ENCODE measurements at regions not wholly inside any gene's neighbourhood (a gene's known extent, or its start where the extent isn't known, plus 50 kb on each side); places are given as distances from the start of the nearest gene placed in this dataset.
"Not testable (repeated sequence)": the region's sequence is repeated elsewhere in the genome, so short reads cannot be mapped to it uniquely, and the experiment has no call there.

DNA sequence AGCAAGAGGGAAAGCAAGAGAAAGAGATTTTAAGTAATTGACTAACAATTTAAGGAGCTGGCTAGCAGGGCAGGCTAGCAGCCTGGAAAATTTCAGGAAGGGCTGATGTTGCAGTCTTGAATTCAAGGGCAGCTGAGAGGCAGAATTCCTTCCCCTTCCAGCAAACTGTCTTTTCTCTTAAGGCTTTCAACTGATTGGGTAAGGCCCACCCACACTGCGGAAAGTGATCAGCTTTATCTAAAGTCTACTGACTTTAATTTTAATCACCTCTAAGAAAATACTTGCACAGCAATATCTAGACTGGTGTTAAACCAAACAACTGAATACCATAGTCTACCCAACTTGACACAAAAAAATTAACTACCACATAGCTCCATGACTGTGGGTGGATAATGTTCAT lies 303.9 kb downstream of the FZD1 start:
- DNase-seq (ENCODE audit: low spot score): no peak

DNA sequence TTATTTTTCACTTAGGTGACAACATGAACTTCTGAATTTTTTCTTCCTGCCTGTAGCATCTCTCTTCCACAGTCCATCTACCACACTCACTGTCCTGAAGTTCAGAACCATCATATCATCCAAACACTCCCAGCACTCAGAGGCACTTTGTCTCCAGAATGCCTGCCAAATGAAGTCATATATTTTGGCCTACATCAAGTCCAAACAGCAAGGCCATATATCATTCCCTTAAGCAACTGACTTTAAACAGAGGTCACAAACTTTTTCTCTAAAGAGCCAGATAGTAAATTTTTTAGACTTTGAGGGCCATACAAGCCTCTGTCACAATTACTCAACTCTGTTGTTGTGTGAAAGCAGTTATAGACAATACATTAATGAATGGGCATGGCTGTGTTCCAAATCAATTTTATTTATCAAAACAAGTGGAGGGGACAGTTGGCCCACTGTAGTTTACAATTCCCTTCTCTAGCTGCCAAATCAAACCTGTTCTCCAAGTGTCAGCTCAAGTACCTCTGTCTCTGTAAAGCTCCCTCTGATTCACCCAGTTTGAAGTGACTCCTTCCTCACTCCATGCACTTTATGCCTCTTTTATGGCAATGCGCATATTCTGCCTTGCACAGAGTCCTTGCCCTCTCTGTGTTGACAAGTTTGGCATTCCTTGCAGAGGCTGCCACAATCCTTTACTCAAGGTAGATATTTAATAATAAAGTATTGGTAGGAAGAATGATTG lies 305.7 kb downstream of the FZD1 start:
- no peak for DNase-seq (ENCODE audit: low spot score)

DNA sequence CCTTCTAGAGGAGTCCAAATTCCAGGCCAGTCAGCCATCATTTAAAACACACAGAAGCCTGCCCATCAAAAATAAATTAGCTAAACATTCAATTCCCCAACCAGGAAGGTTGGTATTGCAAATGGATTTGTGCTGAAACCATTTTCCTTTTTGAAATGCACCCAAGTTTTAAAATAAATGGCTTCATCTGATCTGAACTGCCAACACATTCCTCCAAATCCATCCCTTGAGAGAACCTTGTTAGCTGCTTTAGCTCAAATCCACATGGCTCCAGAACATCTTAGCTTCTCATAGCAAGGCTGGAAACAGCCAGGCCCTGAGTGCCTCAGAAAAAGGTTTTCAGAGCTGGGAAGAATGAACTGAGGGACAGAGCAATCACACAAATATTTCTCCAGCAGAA lies 306.3 kb downstream of the FZD1 start:
- no peak for DNase-seq (ENCODE audit: low spot score)

DNA sequence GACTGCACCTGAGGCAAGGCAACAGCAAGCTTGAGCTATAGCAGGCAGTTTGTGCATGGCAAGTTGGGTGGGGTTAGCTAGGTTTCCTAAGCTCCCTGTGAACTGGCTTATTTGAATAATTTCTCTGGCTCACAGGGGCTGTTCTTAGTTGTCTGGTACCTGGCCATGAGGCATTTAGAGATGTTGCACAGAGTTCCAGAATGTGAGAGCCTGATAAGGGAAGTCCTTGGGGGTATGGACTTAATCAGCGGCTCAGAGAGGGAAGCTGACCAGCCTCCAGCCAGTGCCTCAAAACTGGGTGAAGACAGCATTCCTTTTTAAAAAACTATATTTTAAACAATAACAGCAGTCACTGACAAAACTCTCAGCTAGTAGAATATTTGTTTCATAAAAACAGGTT lies 307.4 kb downstream of the FZD1 start:
- DNase-seq (ENCODE audit: low spot score): no peak

DNA sequence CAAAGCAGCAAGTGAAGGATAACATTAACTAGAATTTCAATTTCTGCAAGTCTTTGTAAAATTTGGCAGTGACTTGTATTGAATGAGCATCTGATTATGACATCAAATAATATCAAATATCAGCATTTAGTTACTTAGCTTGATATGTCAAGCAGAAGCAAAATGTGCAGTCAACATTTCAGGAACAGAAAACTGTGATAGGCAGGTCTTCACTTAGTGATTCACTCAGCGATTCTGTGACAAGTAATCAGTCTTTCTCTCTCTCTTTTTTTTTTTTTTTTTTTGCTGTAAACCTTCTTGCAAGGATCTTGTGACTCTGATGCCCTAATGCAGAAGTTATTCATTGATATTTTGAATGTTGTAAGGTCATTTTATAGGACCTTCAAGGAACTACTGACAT lies 307.1 kb downstream of the MTERF1 start:
- no peak for DNase-seq (ENCODE audit: low spot score)

DNA sequence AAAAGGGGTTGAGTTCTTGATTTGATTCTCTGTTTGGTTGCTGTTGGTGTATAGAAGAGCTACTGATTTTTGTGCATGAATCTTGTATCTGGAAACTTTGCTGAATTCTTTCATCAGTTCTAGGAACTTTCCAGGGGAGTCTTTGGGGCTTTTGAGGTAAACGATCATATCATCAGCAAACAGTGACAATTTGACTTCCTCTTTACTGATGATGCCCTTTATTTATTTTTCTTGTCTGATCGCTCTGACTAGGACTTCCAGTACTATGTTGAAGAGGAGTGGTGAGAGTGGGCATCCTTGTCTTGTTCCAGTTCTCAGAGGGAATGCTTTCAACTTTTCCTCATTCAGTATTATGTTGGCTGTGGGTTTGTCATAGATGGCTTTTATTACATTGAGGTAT lies 304.0 kb downstream of the MTERF1 start:
- not testable (repeated sequence) for DNase-seq (ENCODE audit: low spot score)

DNA sequence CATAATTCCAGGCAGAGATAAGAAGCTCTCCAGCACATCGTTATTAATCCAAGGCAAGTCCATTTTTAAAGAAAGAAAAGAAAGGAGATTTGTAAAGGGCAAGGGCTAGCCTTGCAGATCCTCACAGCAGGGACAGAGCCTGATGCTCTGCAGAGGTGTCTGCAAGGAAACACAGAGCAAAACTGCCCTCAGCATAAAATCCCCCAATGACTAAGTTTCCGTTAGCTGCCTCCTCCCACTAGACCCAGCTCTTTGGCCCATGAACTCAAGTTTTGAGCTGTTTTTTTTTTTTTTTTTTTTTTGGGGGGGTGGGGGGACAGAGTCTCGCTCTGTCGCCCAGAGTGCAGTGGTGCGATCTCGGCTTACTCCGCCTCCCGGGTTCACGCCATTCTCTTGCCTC lies 300.7 kb downstream of the MTERF1 start:
- DNase-seq (ENCODE audit: low spot score): no peak

DNA sequence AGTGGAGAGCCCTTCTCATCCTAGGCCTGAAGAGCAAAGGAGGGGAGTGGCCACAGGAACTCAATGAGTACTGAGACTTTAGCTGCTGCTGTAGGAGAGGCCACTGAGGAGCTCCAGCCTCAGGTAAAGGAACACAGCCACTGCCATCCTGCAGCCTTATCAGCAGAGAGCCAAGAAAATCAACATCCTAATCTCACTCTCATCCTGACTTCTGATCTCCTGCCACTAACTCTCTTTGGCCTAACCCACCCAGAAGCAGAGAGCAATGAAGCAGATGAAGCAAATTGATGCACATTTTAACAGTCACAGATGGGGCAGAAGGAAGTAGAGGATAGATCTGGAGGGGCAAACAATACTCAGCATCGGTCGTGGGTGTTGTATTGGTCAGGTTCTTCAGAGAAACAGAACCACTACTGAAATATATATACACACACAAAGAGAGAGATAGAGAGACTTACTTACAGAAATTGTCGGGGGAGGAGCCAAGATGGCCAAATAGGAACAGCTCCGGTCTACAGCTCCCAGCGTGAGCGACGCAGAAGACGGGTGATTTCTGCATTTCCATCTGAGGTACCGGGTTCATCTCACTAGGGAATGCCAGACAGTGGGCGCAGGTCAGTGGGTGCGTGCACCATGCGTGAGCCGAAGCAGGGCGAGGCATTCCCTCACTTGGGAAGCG lies 297.6 kb downstream of the MTERF1 start:
- DNase-seq (ENCODE audit: low spot score): no peak

DNA sequence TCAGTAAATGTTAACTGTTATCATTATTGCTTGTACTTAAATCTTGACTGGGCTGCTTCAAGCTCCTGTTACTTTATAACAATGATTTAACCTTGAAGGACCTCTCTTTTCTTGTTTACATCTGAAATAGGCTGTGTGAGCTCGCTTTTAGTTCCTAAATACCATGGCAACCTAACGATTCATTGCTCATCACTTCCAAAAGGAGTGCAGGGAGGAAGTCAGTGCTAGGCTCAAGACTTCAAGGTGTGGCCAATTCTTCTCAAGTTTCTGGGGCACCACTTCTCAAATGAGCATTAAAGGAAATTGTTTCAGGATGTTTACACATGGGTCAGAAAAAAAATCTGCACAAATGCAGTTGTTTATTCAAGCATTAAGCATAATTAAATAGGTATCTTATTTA lies 284.2 kb downstream of the MTERF1 start:
- no peak for DNase-seq (ENCODE audit: low spot score)

DNA sequence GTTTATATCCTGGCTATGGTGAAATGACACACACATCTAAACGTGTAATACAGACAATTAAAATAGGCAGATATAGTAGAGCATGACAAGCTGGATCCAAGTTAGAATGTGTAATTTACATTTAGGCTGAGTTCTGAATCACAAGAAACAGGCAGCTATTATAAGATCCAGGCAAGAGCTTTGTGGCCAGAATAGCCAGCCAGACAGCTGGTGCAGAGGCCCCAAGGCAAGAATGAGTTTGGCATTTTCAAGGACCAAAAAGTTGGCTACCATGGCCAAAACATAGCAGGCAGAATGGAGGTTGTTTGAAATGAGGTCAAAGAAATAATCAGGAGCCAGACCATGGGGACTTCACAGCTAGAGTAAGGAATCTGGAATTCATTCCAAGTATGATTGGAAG lies 281.7 kb downstream of the MTERF1 start:
- no peak for DNase-seq (ENCODE audit: low spot score)

DNA sequence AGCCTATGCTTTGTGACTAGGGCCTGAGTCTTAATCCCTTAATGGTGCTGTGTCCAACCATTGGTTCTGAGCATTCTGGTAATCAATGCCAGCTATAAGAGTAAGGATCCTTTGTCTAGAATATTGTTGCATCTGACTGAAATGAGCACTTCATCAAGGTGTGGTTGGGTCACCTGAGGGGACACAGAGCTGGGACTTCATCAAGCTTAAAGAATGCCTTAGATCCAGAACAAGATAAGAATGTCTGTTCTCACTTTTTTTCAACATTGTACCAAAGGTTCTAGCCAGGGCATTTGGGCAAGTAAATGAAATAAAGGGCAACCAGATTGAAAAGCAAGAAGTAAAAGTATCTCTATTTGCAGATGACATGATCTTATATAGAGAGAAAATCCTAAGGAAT lies 280.4 kb downstream of the MTERF1 start:
- no peak for DNase-seq (ENCODE audit: low spot score)

DNA sequence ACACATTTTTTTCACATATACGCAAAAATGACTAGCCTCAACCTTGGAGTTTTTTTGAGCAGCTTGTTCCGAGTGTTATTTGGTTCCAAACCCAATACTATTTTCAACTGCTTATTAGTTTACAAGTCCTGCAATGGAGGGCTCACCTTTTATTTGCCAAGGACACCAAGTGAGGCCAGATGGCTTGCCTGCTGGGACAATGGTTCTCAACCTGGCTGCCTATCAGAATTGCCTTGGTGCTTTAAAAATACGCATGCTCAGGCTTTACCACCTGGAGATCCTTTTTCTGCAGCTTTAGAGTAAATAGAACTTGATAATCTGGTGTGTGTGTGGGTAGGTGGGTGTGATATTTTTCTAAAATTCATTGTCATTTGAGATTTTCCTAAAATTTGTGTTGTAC lies 276.8 kb downstream of the MTERF1 start:
- no peak for DNase-seq (ENCODE audit: low spot score)

DNA sequence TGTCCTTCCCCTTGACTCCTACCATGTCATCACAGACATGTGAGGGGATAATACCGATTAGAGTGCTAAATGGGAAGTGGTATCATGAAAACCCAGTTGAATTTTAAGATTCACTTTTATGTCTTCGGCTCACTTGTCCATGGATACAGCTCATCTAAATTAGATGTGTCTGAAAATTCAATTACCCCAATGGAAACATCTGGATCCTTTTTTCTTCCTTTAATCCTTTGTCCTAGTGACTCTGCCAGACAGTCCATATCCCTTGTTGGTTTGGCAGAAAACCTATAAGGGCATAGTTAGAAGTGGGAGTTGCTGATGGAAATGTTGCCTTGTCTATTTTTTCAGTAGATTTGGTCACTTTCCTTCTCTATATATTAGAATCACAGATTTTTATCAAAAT lies 271.9 kb downstream of the MTERF1 start:
- no peak for DNase-seq (ENCODE audit: low spot score)

DNA sequence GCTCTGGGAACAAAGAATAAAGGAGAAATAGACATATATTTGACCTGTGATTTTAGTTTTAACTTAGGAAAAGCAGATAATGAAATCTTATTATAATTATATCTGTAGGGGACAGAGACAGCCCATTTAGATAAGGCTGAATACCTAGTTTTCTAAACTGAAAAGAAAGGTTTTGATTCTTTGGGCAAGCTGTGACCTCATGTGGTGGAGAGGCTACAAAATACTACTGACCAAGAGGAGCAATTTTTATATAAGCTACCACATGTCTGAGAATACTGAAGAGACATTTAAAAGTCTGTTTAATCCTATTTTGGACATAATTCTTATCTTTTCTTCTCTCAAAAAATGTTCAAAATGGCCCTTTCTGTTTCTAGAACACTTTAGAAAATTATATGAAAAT lies 271.0 kb downstream of the MTERF1 start:
- no peak for DNase-seq (ENCODE audit: low spot score)

DNA sequence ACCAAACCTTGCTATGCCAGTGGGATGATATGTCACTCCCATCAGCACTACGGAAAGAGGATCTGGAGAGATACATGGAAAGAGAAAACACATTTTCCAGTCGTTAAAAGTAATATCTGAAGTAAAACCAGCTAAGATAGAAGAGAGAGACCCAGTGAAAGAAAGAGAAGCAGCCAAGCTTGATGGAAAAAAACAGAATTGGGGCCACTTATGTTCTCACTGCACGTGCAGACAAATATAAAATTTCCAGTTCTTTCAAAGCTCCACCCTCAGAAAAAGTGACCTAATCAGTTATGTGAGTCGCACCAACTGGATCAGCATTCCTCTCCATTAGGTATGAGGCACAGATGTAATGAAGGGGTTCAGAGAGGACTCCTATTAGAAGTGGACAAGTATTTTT lies 266.1 kb downstream of the MTERF1 start:
- DNase-seq (ENCODE audit: low spot score): no peak

DNA sequence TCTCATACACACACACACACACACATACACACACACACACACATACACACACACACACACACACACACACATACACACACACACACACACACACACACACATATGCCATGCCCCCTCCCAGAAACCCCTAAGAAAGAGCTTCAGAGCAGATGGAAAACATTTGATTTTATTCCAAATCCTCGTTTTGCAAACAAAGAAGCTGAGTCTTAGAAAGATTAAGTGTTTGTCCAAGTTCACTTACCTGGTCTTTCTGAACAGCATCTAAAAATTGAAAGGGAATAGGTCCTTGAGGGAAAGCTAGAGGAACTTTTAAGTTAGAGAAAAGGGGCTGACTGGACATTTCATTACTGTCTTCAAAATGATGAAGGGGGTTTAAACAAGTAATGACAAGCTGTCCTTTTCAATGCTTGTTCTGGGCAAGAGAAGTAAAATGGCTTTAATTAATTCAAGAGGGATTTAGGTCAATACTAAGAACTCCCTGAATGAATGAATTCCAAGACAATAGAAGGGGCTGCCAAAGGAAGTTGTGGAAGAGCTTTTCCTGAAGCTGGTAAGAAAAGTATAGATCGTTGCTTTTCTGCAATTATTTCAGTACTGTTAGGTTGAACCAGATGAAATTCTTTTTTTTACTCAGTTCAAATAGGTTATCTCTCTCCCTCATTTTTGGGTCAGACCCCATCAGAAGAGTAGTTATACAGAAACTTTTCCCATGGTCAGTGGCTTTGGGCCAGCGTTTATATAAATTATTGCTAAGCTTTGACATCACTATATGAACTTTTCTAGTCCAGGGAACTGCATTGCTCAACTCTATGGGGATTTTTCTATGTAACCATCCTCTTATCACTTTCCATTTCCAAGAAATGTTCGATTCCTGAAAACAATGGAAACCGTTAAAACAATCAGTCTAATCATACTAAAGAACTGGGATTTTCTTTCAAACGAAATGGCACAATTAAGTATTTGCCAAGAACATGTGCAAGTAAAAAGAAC lies 261.4 kb downstream of the MTERF1 start:
- DNase-seq (ENCODE audit: low spot score): no peak

DNA sequence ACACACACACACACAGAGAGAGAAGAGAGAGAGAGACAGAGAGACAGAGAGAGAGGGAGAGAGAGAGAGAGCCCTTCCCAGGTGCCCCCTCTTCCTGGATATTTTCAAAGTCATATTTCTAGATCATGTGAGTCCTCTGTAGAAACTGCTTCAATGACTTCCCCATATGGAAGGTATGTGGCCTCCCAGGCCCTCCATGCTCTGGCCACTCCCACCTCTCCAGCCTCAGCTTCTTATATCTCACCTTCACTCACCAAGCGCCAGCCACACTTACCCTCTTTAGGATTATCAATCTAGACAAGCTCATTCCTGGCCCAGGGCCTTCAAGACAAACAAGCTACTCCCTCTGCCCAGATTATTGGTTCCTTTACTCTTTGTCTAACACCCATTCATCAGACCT lies 259.7 kb downstream of the MTERF1 start:
- DNase-seq (ENCODE audit: low spot score): no peak

DNA sequence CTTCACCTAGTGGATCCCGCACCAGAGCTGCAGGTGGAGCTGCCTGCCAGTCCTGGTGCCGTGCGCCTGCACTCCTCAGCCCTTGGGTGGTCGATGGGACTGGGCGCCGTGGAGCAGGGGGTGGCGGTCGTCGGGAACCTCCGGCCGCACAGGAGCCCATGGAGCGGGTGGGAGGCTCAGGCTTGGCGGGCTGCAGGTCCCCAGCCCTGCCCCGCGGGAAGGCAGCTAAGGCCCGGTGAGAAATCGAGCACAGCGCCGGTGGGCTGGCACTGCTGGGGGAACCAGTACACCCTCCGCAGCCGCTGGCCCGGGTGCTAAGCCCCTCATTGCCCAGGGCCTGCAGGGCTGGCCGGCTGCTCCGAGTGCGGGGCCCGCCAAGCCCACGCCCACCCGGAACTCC lies 253.2 kb downstream of the MTERF1 start:
- not testable (repeated sequence) for DNase-seq (ENCODE audit: low spot score)

DNA sequence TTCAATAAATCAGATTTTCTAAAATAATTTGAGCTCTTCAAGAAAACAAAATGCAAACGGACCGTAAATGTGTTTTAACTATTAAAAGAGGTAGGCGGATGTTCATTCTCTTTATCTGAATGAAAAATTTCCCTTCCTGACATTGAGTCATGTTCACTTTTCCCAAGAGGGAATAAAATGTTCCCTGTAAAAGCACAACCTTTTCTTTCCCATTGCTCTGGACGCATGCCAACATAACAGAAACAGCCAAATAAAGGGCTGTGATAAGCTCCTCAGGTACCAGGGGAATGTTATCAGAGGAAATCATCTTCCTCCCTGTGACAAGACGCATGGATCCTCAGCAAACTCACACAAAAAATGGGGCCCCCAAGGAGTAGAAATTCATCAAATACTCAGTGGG lies 251.8 kb downstream of the MTERF1 start:
- no peak for DNase-seq (ENCODE audit: low spot score)

DNA sequence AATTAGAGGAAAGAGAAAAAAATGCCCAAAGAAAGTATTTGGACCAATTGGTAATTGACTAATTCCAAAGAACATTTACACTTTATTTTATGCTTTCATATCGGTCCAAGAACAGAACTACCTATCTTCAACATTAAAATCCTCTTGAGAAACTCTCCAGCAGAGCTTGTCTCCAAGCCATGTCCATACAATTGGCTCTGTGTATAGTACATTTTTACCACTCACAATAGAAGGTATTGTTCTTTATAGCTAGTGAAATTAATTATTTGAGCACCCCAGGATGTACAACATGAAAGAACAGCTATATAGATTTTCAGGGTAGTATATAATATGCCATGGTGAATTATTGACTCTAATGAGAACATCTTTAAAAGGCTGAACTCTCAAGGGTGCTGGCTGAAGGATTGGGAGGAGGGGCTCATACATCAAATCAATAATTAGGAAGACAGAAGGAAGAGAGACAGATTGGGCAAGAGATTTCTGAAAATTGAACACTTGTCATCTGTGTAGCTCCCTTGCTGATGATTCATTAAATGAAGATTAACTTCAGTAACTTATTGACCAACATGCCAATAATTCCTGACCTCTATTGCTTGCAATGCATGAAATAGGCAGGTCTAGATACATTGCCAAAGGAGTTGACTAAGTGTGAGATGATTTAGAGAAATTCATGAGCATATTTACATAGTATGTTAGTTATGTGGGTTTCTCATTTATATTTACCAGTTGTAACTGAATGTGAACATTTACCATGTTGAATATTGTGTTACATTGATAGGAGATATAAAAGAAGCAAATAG lies 249.7 kb downstream of the MTERF1 start:
- DNase-seq (ENCODE audit: low spot score): no peak

DNA sequence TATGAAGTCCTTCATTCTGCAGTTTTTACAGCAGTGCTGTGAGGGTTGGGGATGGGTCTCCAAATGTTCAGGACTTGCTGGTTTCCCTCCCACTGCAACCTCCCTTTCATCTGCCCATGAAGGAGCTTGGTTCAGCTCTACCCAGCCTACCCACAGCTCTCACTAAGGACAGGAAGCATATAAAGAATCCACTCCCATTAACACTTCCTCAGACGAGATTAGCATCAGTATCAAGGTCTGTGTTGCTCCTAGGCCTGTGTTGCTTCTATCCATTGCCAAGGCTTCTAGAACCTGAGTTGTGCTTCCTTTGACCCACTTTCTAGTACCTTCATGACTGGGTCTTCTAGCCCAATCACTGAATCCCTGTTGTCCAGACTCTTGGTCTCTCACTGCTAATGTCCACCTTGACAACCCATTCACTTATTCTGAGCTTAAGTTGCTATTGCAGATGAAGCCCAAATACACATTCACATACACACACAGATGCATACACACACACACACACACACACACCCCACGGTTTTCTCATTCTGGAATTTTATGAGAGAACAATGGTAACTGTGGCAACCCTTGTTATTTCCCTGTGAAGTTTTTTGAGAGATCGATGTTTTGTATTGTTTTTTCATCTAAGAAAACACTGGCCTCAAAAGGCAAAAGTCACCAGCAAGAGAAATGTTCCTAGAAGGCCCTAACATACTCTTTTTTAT lies 248.1 kb downstream of the MTERF1 start:
- no peak for DNase-seq (ENCODE audit: low spot score)

All from Ammon's horn (tissue), 1 donor.